ENCODE measurements at regions not wholly inside any gene's neighbourhood (a gene's known extent, or its start where the extent isn't known, plus 50 kb on each side); places are given as distances from the start of the nearest gene placed in this dataset.

- H3K4me3 ChIP-seq (ENCODE audit: control insufficient read depth in 1 of 2, extremely low read depth in 1 of 2, low read length in 1 of 2): no peak overlapping the region
- Mint-ChIP-seq H3K36me3 (no peaks in the 10 kb centered on the region), H3K4me1 (no peaks in the 10 kb centered on the region), H3K27ac (no peak overlapping the region), H3K4me3 (no peak overlapping the region), H3K9me3 (peaks cover 3 to 8% (median 4%) of the 10 kb centered on the region in 3 donors), H3K27me3 (peaks cover 3% of the 10 kb centered on the region in 2 donors)
- H3K4me1 ChIP-seq (ENCODE audit: control insufficient read depth in 1 of 2, extremely low read depth in 1 of 2, insufficient read depth in 2 of 2, low read length in 2 of 2): no peaks in the 10 kb centered on the region
- ChIA-PET POLR2A (no interaction called here), CTCF (no interaction called here)
- H3K36me3 ChIP-seq (ENCODE audit: control insufficient read depth in 2 of 2, extremely low read depth in 1 of 2, insufficient read depth in 1 of 2, low read length in 1 of 2): no peaks in the 10 kb centered on the region
- ATAC-seq (replicated peaks in 1 of 4): no peak
- H3K27ac ChIP-seq (ENCODE audit: low read length): no peak overlapping the region
- DNase-seq: no peak
- WGBS (ENCODE audit: insufficient coverage): 89% methylated on average over 2 of the region's 5 CpGs
- H3K9me3 ChIP-seq: no peaks in the 10 kb centered on the region
- no peaks in the 10 kb centered on the region for H3K27me3 ChIP-seq (replicated peaks in 1 of 2; ENCODE audit: control insufficient read depth in 2 of 2, extremely low read depth in 1 of 2, insufficient read depth in 2 of 2, low read length in 1 of 2)
These were observed 528.8 kb downstream of the CMPK2 start for GRCh38 chr2:6336752-6337471.

GRCh38 chr2:6337472-6337820 lies 528.3 kb downstream of the CMPK2 start:
- Mint-ChIP-seq H3K4me3 (no peak overlapping the region), H3K4me1 (no peaks in the 10 kb centered on the region), H3K27me3 (peaks cover 3% of the 10 kb centered on the region in 2 donors), H3K36me3 (no peaks in the 10 kb centered on the region), H3K27ac (no peak overlapping the region), H3K9me3 (peaks cover 0 to 4% (median 3%) of the 10 kb centered on the region in 3 donors)
- CTCF ChIA-PET: no interaction called here
- Histone ChIP-seq H3K4me3 (ENCODE audit: control insufficient read depth in 1 of 2, extremely low read depth in 1 of 2, low read length in 1 of 2) (no peak overlapping the region), H3K27me3 (replicated peaks in 1 of 2; ENCODE audit: control insufficient read depth in 2 of 2, extremely low read depth in 1 of 2, insufficient read depth in 2 of 2, low read length in 1 of 2) (no peaks in the 10 kb centered on the region), H3K4me1 (ENCODE audit: control insufficient read depth in 1 of 2, extremely low read depth in 1 of 2, insufficient read depth in 2 of 2, low read length in 2 of 2) (no peaks in the 10 kb centered on the region), H3K27ac (ENCODE audit: low read length) (no peak overlapping the region), H3K36me3 (ENCODE audit: control insufficient read depth in 2 of 2, extremely low read depth in 1 of 2, insufficient read depth in 1 of 2, low read length in 1 of 2) (no peaks in the 10 kb centered on the region), H3K9me3 (no peaks in the 10 kb centered on the region)
- POLR2A ChIA-PET: no interaction called here
- WGBS (ENCODE audit: insufficient coverage): 80% methylated on average over 1 of the region's 8 CpGs
- DNase-seq (no peak), ATAC-seq (replicated peaks in 1 of 4) (no peak)

DNA sequence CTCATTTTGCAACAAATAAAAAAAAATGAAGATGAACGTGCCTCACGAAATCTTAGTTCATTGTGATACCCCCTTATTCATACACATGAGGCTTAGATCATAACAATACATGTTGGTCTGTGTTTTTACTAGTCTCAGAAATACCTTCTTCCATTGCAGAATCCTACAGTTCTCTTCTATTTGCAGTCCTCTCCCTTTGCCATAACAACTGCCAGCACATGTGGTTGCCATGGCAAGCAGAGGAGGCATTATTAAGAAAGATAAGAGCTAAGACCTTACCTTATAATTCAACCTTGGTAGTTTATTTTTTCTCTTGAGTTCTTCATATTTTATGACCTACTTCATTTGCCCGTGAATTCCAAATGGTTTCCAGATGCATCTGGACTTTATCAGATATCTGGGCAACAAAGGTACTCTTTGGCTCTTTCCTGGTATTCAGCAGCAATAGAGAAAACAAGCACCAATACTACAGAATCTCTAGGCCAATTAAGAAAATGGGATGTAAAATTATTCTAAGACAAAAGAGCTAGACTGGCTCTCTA lies 524.0 kb downstream of the CMPK2 start:
- Mint-ChIP-seq H3K36me3 (no peaks in the 10 kb centered on the region), H3K9me3 (peaks cover 4 to 10% (median 5%) of the 10 kb centered on the region in 3 donors), H3K4me1 (peaks cover 0 to 3% (median 0%) of the 10 kb centered on the region in 3 donors), H3K27ac (no peak overlapping the region), H3K27me3 (peaks cover 0 to under 1% of the 10 kb centered on the region in 2 donors), H3K4me3 (no peak overlapping the region)
- ATAC-seq (replicated peaks in 1 of 4): no peak
- WGBS (ENCODE audit: insufficient coverage): no CpG with 5 or more reads among the region's 3 CpGs
- CTCF ChIA-PET: no interaction called here
- no peak overlapping the region for H3K4me3 ChIP-seq (ENCODE audit: control insufficient read depth in 1 of 2, extremely low read depth in 1 of 2, low read length in 1 of 2)
- POLR2A ChIA-PET: no interaction called here
- no peak for DNase-seq
- no peaks in the 10 kb centered on the region for H3K36me3 ChIP-seq (ENCODE audit: control insufficient read depth in 2 of 2, extremely low read depth in 1 of 2, insufficient read depth in 1 of 2, low read length in 1 of 2)
- no peaks in the 10 kb centered on the region for H3K4me1 ChIP-seq (ENCODE audit: control insufficient read depth in 1 of 2, extremely low read depth in 1 of 2, insufficient read depth in 2 of 2, low read length in 2 of 2)
- H3K27me3 ChIP-seq (replicated peaks in 1 of 2; ENCODE audit: control insufficient read depth in 2 of 2, extremely low read depth in 1 of 2, insufficient read depth in 2 of 2, low read length in 1 of 2): no peaks in the 10 kb centered on the region
- no peak overlapping the region for H3K27ac ChIP-seq (ENCODE audit: low read length)
- H3K9me3 ChIP-seq: no peaks in the 10 kb centered on the region

DNA sequence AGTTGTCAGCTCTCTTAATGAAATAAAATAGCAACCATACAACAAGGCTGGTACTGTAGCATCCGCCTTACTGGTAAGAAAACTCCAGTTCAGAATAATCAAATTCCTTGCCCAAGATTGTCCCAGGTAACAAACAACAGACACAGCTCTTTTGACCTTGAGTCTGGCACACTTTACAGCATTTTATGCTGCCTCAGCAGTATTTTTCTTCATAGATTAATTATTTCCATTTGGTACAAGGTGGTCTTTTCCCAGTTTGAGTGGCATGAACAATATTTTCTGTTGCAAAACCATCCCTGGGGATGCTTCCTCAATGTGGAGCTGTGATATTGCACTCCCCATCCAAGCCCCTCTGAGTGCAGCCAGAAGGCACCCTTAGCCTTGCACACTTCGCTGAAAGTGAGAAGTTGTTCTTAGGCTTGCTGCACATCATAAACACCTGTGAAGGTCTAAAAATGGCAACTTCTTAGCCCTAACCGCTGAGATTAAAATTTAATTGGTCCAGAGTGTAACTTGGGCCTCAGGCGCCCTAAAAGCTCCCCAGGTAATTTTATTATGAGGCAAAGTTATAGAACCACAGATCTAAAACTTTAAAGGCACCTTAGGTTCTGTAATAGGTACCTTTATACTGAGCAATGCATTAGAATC lies 523.3 kb downstream of the CMPK2 start:
- POLR2A ChIA-PET: no interaction called here
- H3K27ac ChIP-seq (ENCODE audit: low read length): no peak overlapping the region

GRCh38 chr2:6343076-6343475 lies 522.6 kb downstream of the CMPK2 start:
- no peak for DNase-seq
- no peaks in the 10 kb centered on the region for H3K36me3 ChIP-seq (ENCODE audit: control insufficient read depth in 2 of 2, extremely low read depth in 1 of 2, insufficient read depth in 1 of 2, low read length in 1 of 2)
- ChIA-PET CTCF (no interaction called here), POLR2A (no interaction called here)
- no peaks in the 10 kb centered on the region for H3K27me3 ChIP-seq (replicated peaks in 1 of 2; ENCODE audit: control insufficient read depth in 2 of 2, extremely low read depth in 1 of 2, insufficient read depth in 2 of 2, low read length in 1 of 2)
- WGBS (ENCODE audit: insufficient coverage): 62% methylated on average over 3 of the region's 5 CpGs
- H3K36me3 Mint-ChIP-seq: no peaks in the 10 kb centered on the region
- H3K27ac ChIP-seq (ENCODE audit: low read length): no peak overlapping the region
- ATAC-seq (replicated peaks in 1 of 4): no peak
- no peaks in the 10 kb centered on the region for H3K4me1 ChIP-seq (ENCODE audit: control insufficient read depth in 1 of 2, extremely low read depth in 1 of 2, insufficient read depth in 2 of 2, low read length in 2 of 2)
- H3K9me3 Mint-ChIP-seq: peaks cover 4 to 10% (median 5%) of the 10 kb centered on the region in 3 donors
- H3K4me3 ChIP-seq (ENCODE audit: control insufficient read depth in 1 of 2, extremely low read depth in 1 of 2, low read length in 1 of 2): no peak overlapping the region
- peaks cover 0 to 3% (median 0%) of the 10 kb centered on the region in 3 donors for H3K4me1 Mint-ChIP-seq
- H3K27me3 Mint-ChIP-seq: no peaks in the 10 kb centered on the region
- H3K4me3 Mint-ChIP-seq: no peak overlapping the region
- H3K27ac Mint-ChIP-seq: no peak overlapping the region
- H3K9me3 ChIP-seq: no peaks in the 10 kb centered on the region

More for the DNA sequence above, 523.3 kb downstream of the CMPK2 start:
- Mint-ChIP-seq H3K27me3 (no peaks in the 10 kb centered on the region), H3K4me1 (peaks cover 0 to 3% (median 0%) of the 10 kb centered on the region in 3 donors), H3K36me3 (no peaks in the 10 kb centered on the region), H3K9me3 (peaks cover 4 to 10% (median 5%) of the 10 kb centered on the region in 3 donors), H3K4me3 (no peak overlapping the region), H3K27ac (no peak overlapping the region)
- DNase-seq (no peak), ATAC-seq (replicated peaks in 1 of 4) (no peak)
- H3K27me3 ChIP-seq (replicated peaks in 1 of 2; ENCODE audit: control insufficient read depth in 2 of 2, extremely low read depth in 1 of 2, insufficient read depth in 2 of 2, low read length in 1 of 2): no peaks in the 10 kb centered on the region
- CTCF ChIA-PET: no interaction called here
- H3K4me3 ChIP-seq (ENCODE audit: control insufficient read depth in 1 of 2, extremely low read depth in 1 of 2, low read length in 1 of 2): no peak overlapping the region
- no peaks in the 10 kb centered on the region for H3K4me1 ChIP-seq (ENCODE audit: control insufficient read depth in 1 of 2, extremely low read depth in 1 of 2, insufficient read depth in 2 of 2, low read length in 2 of 2)
- 80% methylated on average over 1 of the region's 4 CpGs for WGBS (ENCODE audit: insufficient coverage)
- H3K9me3 ChIP-seq: no peaks in the 10 kb centered on the region
- H3K36me3 ChIP-seq (ENCODE audit: control insufficient read depth in 2 of 2, extremely low read depth in 1 of 2, insufficient read depth in 1 of 2, low read length in 1 of 2): no peaks in the 10 kb centered on the region

- Histone ChIP-seq H3K9me3 (no peaks in the 10 kb centered on the region), H3K4me3 (ENCODE audit: control insufficient read depth in 1 of 2, extremely low read depth in 1 of 2, low read length in 1 of 2) (no peak overlapping the region), H3K36me3 (ENCODE audit: control insufficient read depth in 2 of 2, extremely low read depth in 1 of 2, insufficient read depth in 1 of 2, low read length in 1 of 2) (no peaks in the 10 kb centered on the region), H3K27ac (ENCODE audit: low read length) (no peak overlapping the region), H3K4me1 (ENCODE audit: control insufficient read depth in 1 of 2, extremely low read depth in 1 of 2, insufficient read depth in 2 of 2, low read length in 2 of 2) (no peaks in the 10 kb centered on the region), H3K27me3 (replicated peaks in 1 of 2; ENCODE audit: control insufficient read depth in 2 of 2, extremely low read depth in 1 of 2, insufficient read depth in 2 of 2, low read length in 1 of 2) (no peaks in the 10 kb centered on the region)
- H3K36me3 Mint-ChIP-seq: no peaks in the 10 kb centered on the region
- CTCF ChIA-PET: no interaction called here
- no peak for ATAC-seq (replicated peaks in 1 of 4)
- H3K27ac Mint-ChIP-seq: no peak overlapping the region
- H3K4me3 Mint-ChIP-seq: no peak overlapping the region
- POLR2A ChIA-PET: no interaction called here
- WGBS (ENCODE audit: insufficient coverage): 79% methylated on average over 2 of the region's 5 CpGs
- H3K9me3 Mint-ChIP-seq: peaks cover 0 to 4% (median 3%) of the 10 kb centered on the region in 3 donors
- peaks cover 0 to 2% (median 0%) of the 10 kb centered on the region in 3 donors for H3K4me1 Mint-ChIP-seq
- no peak for DNase-seq
- no peaks in the 10 kb centered on the region for H3K27me3 Mint-ChIP-seq
These were observed 513.5 kb downstream of the CMPK2 start for GRCh38 chr2:6352247-6352646.
